GM23248 (cell line): ENCODE measurements at regions not wholly inside any gene's neighbourhood (a gene's known extent, or its start where the extent isn't known, plus 50 kb on each side); places are given as distances from the start of the nearest gene placed in this dataset.

Experiments used
- EZH2 ChIP-seq: fragments of 200-600 bp; sonication (generic); IDR thresholded peaks from 2 replicates; pipeline ENCODE4 v1.6.1; 2018; ENCODE audit warnings: antibody characterized with exemption, mild to moderate bottlenecking; ENCODE audit not compliant: insufficient read depth, poor library complexity, severe bottlenecking
- EZH2phosphoT487 ChIP-seq: fragments of 200-600 bp; sonication (generic); IDR thresholded peaks from 2 replicates; pipeline ENCODE4 v1.6.1; 2018; ENCODE audit warnings: antibody characterized with exemption, moderate library complexity, mild to moderate bottlenecking, low read depth; ENCODE audit not compliant: insufficient read depth

DNA sequence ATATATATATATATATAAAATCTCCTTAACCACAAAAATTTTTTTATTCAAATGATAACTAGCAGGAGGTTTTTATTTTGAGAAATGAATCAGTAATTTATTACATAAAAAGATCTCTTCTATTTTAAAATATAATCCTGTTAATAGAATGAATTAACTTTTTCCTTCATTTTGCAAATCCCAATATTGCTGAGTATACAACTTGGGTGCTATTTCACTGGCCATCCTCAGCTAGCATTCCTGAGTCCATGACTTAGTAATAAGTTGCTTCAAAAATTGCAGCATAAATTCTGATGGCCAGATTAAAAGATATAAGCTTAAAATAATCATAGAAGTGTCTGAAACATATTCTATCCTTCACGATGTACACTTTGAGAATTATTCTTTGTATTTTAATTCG, 155.6 kb downstream of the FSIP2 start:
- no peak for TF ChIP-seq EZH2
- TF ChIP-seq EZH2phosphoT487 = no peak
